ENCODE measurements at regions not wholly inside any gene's neighbourhood (a gene's known extent, or its start where the extent isn't known, plus 50 kb on each side); places are given as distances from the start of the nearest gene placed in this dataset.
A peak's percentile ranks its signal among the peaks of the same experiment; 100 is the strongest.

GRCh38 chr3:155019575-155019974, 60.5 kb upstream of the MME start:
- Histone ChIP-seq H3K27ac (peak overlapping the region in 2 of 8 donors; percentile 64 to 81), H3K36me3 (no peaks in the 10 kb centered on the region), H3K9me3 (no peaks in the 10 kb centered on the region), H3K4me3 (no peak overlapping the region), H3K27me3 (replicated peaks in 1 of 7) (no peaks in the 10 kb centered on the region), H3K4me1 (peaks cover 0 to 6% (median 0%) of the 10 kb centered on the region in 6 donors)
- no peak for TF ChIP-seq POLR2AphosphoS5 (IDR thresholded peaks at IDR 0.05)
- TF ChIP-seq POLR2A (IDR thresholded peaks at IDR 0.05): no peak
- DNase-seq: no peak
- intact Hi-C loops (cut with DNase I; ENCODE audit: low total_unique reads): no loop called here
- WGBS, 5 donors: 71 to 95% (median 79%) methylated on average over 1 of the region's 1 CpG

- WGBS, 5 donors: 66 to 86% (median 76%) methylated on average over 5 of the region's 5 CpGs
- peak in 1 of 3 donors; percentile 31 for TF ChIP-seq POLR2AphosphoS5 (IDR thresholded peaks at IDR 0.05)
- no peak for TF ChIP-seq CTCF (IDR thresholded peaks at IDR 0.05 in 8 of 11, conservative IDR thresholded peaks at IDR 0.05 in 3 of 11)
- TF ChIP-seq POLR2A (IDR thresholded peaks at IDR 0.05): no peak
- intact Hi-C loops (cut with DNase I; ENCODE audit: low total_unique reads): no loop called here
- DNase-seq: no peak
- H3K4me3 ChIP-seq: peak overlapping the region in 1 of 8 donors; percentile 45
- no peaks in the 10 kb centered on the region for H3K9me3 ChIP-seq
- no peaks in the 10 kb centered on the region for H3K27me3 ChIP-seq (replicated peaks in 1 of 7)
- peak overlapping the region in 5 of 8 donors; percentile 14 to 81 (median 37) for H3K27ac ChIP-seq
- H3K36me3 ChIP-seq: no peaks in the 10 kb centered on the region
- H3K4me1 ChIP-seq: peaks cover 0 to 6% (median 0%) of the 10 kb centered on the region in 6 donors
These were observed 61.3 kb upstream of the MME start for GRCh38 chr3:155018621-155019330.

- no peaks in the 10 kb centered on the region for H3K27me3 ChIP-seq (replicated peaks in 1 of 7)
- peaks cover 0 to 6% (median 0%) of the 10 kb centered on the region in 6 donors for H3K4me1 ChIP-seq
- H3K27ac ChIP-seq: no peak overlapping the region
- no peaks in the 10 kb centered on the region for H3K36me3 ChIP-seq
- H3K4me3 ChIP-seq: no peak overlapping the region
- 33 to 63% (median 48%) methylated on average over 2 of the region's 2 CpGs for WGBS, 5 donors
- no peak for DNase-seq
- TF ChIP-seq CTCF (IDR thresholded peaks at IDR 0.05 in 8 of 11, conservative IDR thresholded peaks at IDR 0.05 in 3 of 11) (no peak), POLR2AphosphoS5 (IDR thresholded peaks at IDR 0.05) (no peak), POLR2A (IDR thresholded peaks at IDR 0.05) (no peak)
- intact Hi-C loops (cut with DNase I; ENCODE audit: low total_unique reads): no loop called here
- H3K9me3 ChIP-seq: no peaks in the 10 kb centered on the region
These were observed 64.2 kb upstream of the MME start for GRCh38 chr3:155015776-155016436.

- Histone ChIP-seq H3K27me3 (replicated peaks in 1 of 7) (no peaks in the 10 kb centered on the region), H3K4me1 (peaks cover 0 to 6% (median 0%) of the 10 kb centered on the region in 6 donors), H3K36me3 (no peaks in the 10 kb centered on the region), H3K27ac (no peak overlapping the region), H3K4me3 (no peak overlapping the region), H3K9me3 (no peaks in the 10 kb centered on the region)
- no peak for DNase-seq
- TF ChIP-seq POLR2A (IDR thresholded peaks at IDR 0.05) (no peak), CTCF (IDR thresholded peaks at IDR 0.05 in 8 of 11, conservative IDR thresholded peaks at IDR 0.05 in 3 of 11) (no peak)
- intact Hi-C loops (cut with DNase I; ENCODE audit: low total_unique reads): no loop called here
- 71 to 89% (median 80%) methylated on average over 2 of the region's 2 CpGs for WGBS, 5 donors
These were observed 65.2 kb upstream of the MME start for GRCh38 chr3:155014953-155015352.

Measured in spleen (tissue), 11 donors.